ENCODE measurements at regions not wholly inside any gene's neighbourhood (a gene's known extent, or its start where the extent isn't known, plus 50 kb on each side); places are given as distances from the start of the nearest gene placed in this dataset.

- no peak overlapping the region for H3K27ac ChIP-seq (ENCODE audit: low read length)
- intact Hi-C loops (cut with micrococcal nuclease; ENCODE audit: unreplicated experiment): no loop called here
- ATAC-seq: peak; percentile 74
- ChIA-PET POLR2A (no interaction called here), CTCF (no interaction called here)
- H3K4me1 ChIP-seq (ENCODE audit: control insufficient read depth, insufficient read depth, low read length): peaks cover 3% of the 10 kb centered on the region; the same call in 1 of the 2 replicates
- peak; percentile 86 for DNase-seq (ENCODE audit: low read depth, low spot score)
- H3K4me3 ChIP-seq (ENCODE audit: low read depth in 2 of 2, low read length in 2 of 2): no peak overlapping the region
- BruUV-seq (replicated peaks): no TSS peak
- no peaks in the 10 kb centered on the region; the same call in 1 of the 2 replicates for H3K9me3 ChIP-seq (ENCODE audit: control insufficient read depth, insufficient read depth, low read depth, low read length)
- no peaks in the 10 kb centered on the region for H3K36me3 ChIP-seq (ENCODE audit: control insufficient read depth, insufficient read depth, low read length)
- in situ Hi-C loops (cut with HindIII; ENCODE audit: low pct_unique_long_range_greater_than_20kb, low sequenced_read_pairs): no loop called here
- no peaks in the 10 kb centered on the region for H3K27me3 ChIP-seq (ENCODE audit: control insufficient read depth, insufficient read depth, low read length)
- TF ChIP-seq TCF7L2 (IDR thresholded peaks at IDR 0.05; ENCODE audit: low read depth, low read length) (no peak), CTCF (IDR thresholded peaks at IDR 0.05) (no peak), SIN3A (IDR thresholded peaks at IDR 0.05; ENCODE audit: borderline replicate concordance, insufficient read depth, low read depth, low read length) (no peak), POLR2AphosphoS5 (IDR thresholded peaks at IDR 0.05; ENCODE audit: low read depth, low read length) (no peak), REST (IDR thresholded peaks at IDR 0.05; ENCODE audit: insufficient read depth in 1 of 2, low read depth in 2 of 2, low read length in 1 of 2) (no peak)
Observed at GRCh38 chr14:42140831-42141279, 534.2 kb downstream of the LRFN5 start.

GRCh38 chr14:42140001-42140400 lies 533.3 kb downstream of the LRFN5 start:
- no peak for TF ChIP-seq SIN3A (IDR thresholded peaks at IDR 0.05; ENCODE audit: borderline replicate concordance, insufficient read depth, low read depth, low read length)
- TF ChIP-seq POLR2AphosphoS5 (IDR thresholded peaks at IDR 0.05; ENCODE audit: low read depth, low read length): no peak
- TF ChIP-seq REST (IDR thresholded peaks at IDR 0.05; ENCODE audit: insufficient read depth in 1 of 2, low read depth in 2 of 2, low read length in 1 of 2): no peak
- no peak for TF ChIP-seq CTCF (IDR thresholded peaks at IDR 0.05)
- TF ChIP-seq TCF7L2 (IDR thresholded peaks at IDR 0.05; ENCODE audit: low read depth, low read length): no peak
- DNase-seq (ENCODE audit: low read depth, low spot score) (no peak), ATAC-seq (no peak)
- peaks cover 3% of the 10 kb centered on the region; the same call in 1 of the 2 replicates for H3K4me1 ChIP-seq (ENCODE audit: control insufficient read depth, insufficient read depth, low read length)
- no peaks in the 10 kb centered on the region for H3K36me3 ChIP-seq (ENCODE audit: control insufficient read depth, insufficient read depth, low read length)
- H3K4me3 ChIP-seq (ENCODE audit: low read depth in 2 of 2, low read length in 2 of 2): no peak overlapping the region
- POLR2A ChIA-PET: no interaction called here
- BruUV-seq (replicated peaks): no TSS peak
- H3K9me3 ChIP-seq (ENCODE audit: control insufficient read depth, insufficient read depth, low read depth, low read length): no peaks in the 10 kb centered on the region; the same call in 1 of the 2 replicates
- intact Hi-C loops (cut with micrococcal nuclease; ENCODE audit: unreplicated experiment): no loop called here
- H3K27me3 ChIP-seq (ENCODE audit: control insufficient read depth, insufficient read depth, low read length): no peaks in the 10 kb centered on the region
- no peak overlapping the region for H3K27ac ChIP-seq (ENCODE audit: low read length)
- CTCF ChIA-PET: no interaction called here
- in situ Hi-C loops (cut with HindIII; ENCODE audit: low pct_unique_long_range_greater_than_20kb, low sequenced_read_pairs): no loop called here

Measured in Panc1 (cell line).